Activated T-cell treated with anti-CD3 and anti-CD28 coated beads, Interleukin-2, amount 50 U/mL, for 1 hour (primary cell): ENCODE measurements at regions not wholly inside any gene's neighbourhood (a gene's known extent, or its start where the extent isn't known, plus 50 kb on each side); places are given as distances from the start of the nearest gene placed in this dataset.
"Not testable (repeated sequence)": the region's sequence is repeated elsewhere in the genome, so short reads cannot be mapped to it uniquely, and the experiment has no call there.

Experiments used
- DNase-seq: peaks from one replicate; pipeline ENCODE4 v3.0.0-alpha.2; 2020

DNA sequence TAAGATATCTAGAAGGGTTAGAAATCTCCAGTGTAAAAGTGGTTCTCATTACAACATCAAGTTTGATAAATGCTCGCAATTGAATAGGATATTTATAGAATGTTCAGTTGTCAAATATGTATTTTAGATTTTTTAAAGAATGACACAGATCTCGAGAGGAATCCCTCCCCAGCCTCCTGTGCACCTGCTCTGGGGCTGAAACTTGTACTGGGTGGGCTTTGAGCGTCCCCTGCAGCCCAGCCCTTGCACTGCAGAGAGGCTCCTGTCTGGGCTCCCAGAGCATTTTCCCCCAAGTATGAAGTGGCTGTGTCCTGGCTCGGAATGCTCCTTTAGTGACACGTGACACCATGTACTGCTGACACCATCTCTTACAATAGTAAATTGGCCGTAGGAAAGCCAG is 499.6 kb downstream of the TMEM121 start:
- no peak for DNase-seq

- DNase-seq = not testable (repeated sequence)
These were observed 501.4 kb downstream of the TMEM121 start for GRCh38 chr14:106027759-106028158.

DNA sequence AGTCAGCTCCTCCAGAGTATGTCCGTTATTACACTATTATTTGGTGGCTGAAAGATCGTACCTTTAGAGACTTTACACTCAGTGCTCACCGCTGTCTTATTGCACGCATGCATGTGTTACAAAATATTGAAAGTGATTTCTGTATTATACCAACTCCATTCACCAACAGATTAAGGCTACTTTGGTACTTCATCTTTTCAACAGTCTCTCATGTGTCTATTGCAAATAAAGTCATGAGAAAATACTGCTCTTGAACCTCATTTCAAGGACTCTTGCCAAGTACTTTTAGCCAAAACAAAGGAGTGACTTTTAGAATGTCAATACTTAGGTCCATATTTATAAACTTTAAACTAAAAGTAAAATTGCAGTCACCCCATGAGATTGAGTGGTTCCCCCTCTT is 503.6 kb downstream of the TMEM121 start:
- DNase-seq = no peak

GRCh38 chr14:106037380-106037779 is 511.0 kb downstream of the TMEM121 start:
- DNase-seq = no peak

GRCh38 chr14:106038263-106038662 is 511.9 kb downstream of the TMEM121 start:
- no peak for DNase-seq

DNA sequence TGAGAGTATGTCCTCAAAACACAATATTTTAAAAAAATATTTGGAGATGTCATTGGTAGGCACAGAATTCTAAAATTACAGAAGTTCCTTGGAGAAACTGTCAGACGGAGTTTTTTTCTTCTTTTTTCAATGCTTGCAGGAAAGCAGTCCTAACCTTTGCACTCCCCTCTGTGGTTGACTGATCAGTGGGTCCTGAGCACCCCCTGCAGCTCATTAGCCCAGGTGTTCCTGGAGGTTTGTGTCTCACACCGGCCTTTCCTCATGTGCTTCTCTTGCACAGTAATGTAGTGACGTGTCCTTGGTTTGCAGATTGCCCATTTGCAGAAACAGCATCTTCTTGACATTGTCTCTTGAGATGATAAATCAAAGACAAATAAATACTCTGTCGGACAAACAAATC is 513.0 kb downstream of the TMEM121 start:
- peak; percentile 70 for DNase-seq

DNA sequence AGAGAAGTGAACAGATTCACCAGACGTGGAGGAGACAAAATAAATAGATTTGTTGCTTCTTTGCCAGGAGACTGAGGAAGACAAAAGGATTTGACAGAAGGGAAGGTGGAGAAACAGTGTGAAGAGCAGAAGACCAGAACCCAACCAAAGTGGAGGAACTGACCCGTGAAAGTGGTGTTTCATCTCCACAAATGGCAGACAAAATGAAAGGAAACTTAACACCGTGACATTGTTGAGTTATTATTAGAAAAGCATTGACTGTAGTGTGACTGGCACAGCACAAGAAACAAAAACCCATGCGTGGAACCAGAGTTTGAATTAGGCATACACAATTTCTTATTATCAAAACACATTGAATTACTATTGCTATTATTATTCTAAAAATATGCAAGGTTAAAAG is 518.1 kb downstream of the TMEM121 start:
- no peak for DNase-seq

- DNase-seq = peak; percentile 78
These were observed 518.7 kb downstream of the TMEM121 start for GRCh38 chr14:106044949-106045596.

GRCh38 chr14:106051796-106052195 is 525.4 kb downstream of the TMEM121 start:
- no peak for DNase-seq

DNA sequence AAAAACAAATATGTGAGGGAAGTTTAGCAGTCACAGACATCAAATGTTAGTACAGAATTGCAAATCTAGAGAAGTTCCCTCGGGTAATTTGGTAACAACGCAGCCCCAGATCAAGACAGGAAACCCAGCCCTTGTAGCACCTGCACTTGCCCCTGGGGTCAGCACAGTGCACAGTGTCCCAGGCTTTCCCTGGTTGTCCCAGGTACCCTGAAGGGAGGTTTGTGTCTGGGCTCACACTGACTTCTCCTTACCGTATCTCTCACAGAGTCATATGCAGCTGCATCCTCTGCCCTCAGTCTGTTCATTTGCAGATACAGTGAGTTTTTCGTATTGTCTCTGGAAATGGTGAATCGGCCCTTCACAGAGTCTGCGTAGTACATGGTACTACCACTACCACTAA is 528.9 kb downstream of the TMEM121 start:
- DNase-seq = no peak

DNA sequence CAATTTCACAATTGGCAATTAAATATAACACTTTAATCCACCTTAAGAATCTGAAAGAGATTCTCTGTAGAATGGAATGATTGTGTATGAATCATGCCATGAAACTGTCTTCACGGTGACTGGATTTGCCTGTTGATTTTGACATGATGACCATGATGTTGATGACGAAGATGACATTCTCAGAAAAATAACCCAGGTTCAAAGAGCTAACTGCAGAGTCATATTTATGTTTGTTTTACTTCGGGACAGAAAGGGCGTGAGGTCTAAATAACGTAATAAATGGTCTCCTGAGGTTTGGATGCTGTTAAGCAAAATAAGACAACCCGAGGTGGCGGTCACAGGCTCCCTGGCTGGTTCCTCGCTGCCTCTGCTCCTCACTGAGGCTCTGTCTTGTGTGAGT is 532.0 kb downstream of the TMEM121 start:
- DNase-seq = no peak

GRCh38 chr14:106060276-106060975 is 534.0 kb downstream of the TMEM121 start:
- no peak for DNase-seq

DNA sequence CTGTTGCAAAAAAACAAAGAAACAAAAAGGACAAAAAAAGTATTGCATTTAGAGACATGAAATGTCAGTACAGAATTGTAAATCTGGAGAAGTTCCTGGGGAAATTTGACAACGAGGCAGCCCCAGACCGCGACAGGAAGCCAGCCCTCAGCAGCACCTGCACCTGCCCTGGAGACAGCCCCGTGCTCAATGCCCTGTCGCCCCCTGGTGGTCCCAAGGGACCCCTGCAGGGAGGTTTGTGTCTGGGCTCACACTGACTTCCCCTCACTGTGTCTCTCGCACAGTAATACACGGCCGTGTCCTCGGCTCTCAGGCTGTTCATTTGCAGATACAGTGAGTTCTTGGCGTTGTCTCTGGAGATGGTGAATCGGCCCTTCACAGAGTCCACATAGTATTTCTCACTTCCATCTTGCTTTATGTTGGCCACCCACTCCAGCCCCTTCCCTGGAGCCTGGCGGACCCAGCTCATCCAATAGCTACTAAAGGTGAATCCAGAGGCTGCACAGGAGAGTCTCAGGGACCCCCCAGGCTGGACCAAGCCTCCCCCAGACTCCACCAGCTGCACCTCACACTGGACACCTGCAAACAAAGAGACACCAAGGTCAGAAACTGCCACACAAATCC is 535.6 kb downstream of the TMEM121 start:
- DNase-seq = peak; percentile 86

DNA sequence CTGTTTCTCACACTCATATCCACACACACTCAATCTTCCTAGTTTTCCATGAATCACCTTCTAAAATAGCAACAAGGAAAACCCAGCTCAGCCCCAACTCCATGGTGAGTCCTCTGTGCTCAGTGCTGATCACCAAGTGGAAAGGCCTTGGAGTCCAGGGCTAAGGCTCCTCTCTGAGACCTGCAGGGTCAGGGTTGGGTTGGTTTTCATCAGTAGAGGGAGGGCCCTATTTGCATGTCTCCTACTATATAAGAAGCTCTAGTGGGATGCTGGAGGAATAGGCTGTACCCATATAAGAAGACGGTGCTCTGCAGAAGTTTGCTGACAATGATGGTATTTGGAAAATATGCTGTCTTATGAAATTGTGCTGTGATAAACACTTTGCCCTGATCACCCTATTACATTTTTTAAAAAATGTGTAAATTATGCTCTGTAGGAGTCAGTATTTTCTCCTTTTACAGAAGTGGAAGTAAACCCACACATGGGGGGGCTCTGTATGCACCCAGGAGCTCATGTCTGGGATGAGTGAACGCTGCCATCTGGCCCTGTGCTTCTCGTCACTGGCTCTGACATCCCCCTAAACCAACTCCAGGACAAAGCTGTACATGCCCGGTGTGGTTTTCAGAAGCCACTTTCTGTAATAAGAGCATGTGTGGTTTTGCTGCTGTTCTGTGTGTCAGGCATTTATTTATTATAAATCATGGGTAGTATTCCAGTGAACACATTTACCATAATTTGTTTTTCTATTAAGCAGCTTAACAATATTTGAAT is 536.3 kb downstream of the TMEM121 start:
- DNase-seq = no peak

DNA sequence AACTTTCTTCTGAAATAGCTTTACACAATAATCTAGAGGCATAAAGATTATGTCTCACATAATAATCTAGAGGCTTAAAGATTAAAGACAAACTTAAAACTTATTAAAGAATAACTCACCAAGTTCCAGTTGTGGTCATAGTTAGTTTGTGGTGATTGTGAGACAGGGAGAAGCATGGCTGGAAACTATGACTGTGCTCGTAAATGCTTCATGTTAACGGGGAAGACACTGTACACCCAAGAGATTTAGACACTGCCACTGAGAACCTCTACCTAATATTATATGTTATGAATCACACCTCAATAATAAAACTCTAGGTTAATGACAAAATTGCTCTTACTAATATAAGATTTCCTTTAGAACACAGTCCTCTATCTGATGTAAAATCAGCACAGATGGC is 541.6 kb downstream of the TMEM121 start:
- DNase-seq = no peak

DNA sequence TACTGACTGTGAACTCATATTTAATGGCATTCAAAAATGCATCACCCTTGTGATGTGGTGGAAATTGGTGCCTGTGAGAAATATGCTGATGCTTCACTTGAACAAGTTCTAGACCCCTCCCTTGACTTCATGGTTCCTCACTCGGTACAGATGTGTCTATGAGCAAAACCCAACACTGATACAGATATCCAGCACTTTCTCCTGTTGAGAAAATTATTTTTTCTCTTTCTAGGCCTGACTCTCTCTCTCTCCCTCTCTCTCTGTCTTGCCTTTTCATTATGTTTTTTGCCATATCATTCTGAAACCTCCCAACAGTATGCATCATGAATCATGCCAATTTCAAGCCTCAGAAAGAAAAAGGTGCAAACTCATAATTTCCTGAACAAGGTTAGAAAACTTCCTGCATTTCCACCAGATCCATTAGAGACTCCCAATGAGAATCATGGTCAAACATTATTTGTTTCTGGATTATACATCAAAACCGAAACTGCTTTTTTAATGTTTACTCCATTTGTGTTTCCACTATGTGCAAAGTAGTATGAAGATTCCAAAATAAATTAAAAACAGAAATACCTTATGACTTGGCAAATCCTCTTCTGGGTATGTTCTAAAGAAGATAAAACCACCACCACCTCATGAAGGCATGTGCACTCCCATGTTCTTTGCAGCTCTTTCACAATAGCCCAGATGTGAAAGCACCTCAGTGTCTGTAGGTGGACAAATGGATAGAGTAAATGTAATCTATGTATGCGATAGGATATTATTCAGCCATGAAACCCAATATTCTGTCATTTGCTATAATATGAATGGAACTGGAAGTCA is 543.6 kb downstream of the TMEM121 start:
- no peak for DNase-seq

DNA sequence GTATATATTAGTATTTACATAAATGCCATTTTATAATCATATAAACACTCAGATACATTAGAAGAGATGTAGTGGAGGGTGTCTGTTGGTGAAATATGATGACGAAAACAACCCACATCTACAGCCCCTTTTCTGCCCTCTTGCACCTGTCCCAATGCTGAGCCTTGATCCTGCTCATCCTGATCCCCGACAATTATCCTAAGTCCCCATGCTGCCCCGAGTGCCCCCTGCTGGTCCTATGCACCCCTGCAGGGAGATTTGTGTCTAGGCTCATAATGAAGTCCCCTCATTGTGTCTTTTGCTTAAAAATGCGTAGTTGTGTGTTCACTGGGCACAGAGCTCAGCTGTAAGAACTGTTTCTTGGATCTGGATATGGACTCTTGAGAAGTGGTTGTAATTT is 554.5 kb downstream of the TMEM121 start:
- DNase-seq = no peak

DNA sequence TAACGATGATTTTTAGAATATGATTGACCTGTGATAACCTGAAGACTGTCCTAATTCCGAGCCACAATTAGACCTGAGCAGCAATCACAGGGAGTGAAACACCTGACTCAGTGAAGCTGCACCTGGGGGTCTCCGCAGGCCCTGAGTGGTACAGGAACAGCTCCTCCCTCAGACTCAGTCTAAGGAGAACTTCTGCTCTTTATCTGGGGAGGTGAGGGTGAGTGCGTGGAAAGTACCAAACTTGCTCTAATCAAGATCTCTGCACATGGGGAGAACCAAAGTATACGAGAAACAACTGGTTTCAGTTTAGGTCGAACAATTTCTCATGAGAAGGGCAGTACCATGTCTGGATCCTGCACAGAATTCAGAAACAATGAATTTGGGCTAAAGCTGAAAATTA is 555.3 kb downstream of the TMEM121 start:
- not testable (repeated sequence) for DNase-seq

GRCh38 chr14:106083082-106083481 is 556.7 kb downstream of the TMEM121 start:
- DNase-seq = no peak

DNA sequence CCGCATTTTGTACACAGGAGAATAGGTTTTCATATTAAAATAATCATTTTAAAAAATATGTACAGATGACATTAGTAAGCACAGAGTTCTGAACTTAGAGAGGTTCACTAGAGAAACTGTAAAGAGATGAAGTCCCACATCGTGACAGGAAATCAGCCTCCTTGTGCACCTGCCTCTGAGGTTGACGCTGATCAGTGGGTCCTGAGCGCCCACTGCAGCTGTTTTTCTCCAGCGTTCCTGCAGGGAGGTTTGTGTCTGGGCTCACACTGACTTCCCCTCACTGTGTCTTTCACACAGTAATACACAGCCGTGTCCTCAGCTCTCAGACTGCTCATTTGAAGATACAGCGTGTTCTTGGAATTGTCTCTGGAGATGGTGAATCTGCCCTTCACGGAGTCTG is 561.5 kb downstream of the TMEM121 start:
- no peak for DNase-seq

- DNase-seq = not testable (repeated sequence)
These were observed 562.5 kb downstream of the TMEM121 start for GRCh38 chr14:106088860-106089259.

DNA sequence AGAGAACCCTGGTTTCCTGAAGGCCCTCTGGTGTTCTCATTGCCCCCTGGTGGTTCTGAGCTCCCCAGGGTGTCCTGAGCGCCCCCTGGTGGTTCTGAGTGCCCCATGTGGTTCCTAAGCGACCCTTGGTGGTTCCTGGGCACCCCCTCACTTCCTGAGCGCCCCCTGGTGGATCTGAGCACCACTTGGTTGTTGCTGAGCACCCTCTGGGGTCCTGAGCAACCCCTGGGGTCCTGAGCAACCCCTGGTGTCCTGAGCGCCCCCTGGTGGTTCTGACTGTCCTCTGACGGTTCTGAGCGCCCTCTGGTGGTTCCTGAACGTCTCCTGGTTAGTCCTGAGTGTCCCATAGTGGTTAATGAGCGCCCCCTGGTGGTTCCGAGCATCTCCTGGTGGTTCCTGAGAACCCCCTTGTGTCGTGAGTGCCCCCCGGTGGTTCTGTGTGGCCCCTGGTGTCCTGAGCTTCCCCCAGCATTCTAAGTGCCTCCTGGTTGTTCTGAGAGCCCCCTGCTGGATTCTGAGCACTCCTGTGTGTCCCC is 568.3 kb downstream of the TMEM121 start:
- DNase-seq = no peak
